EH (cell line): ENCODE measurements at regions not wholly inside any gene's neighbourhood (a gene's known extent, or its start where the extent isn't known, plus 50 kb on each side); places are given as distances from the start of the nearest gene placed in this dataset.
"Not testable (repeated sequence)": the region's sequence is repeated elsewhere in the genome, so short reads cannot be mapped to it uniquely, and the experiment has no call there.

Experiments
- DNase-seq: peaks from one replicate; pipeline ENCODE4 v3.0.0-alpha.2; 2015; ENCODE audit warnings: low read depth

DNA sequence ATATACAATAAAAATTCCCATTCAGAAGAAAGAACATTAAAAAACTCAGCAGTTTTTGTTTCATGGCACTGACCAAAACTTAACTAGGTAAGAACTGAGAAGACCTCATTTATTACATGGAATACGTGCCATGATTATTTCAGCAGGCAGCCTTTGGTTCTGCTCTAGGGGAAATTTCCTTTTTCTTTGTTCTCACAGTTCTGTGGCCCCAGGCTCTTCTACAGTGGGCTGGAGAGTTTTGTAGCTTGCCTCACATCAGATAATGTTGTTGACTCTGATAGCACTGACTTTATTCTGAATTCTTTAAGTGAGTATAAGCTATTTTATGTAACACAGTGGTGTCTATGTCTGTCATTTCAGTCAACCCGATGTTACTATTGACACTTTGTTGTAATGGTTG lies 844.3 kb downstream of the TBC1D32 start:
- DNase-seq: no peak

- DNase-seq: no peak
Observed at GRCh38 chr6:120484146-120484545, 850.1 kb downstream of the TBC1D32 start.

- no peak for DNase-seq
Observed at GRCh38 chr6:120478650-120479049, 855.6 kb downstream of the TBC1D32 start.

DNA sequence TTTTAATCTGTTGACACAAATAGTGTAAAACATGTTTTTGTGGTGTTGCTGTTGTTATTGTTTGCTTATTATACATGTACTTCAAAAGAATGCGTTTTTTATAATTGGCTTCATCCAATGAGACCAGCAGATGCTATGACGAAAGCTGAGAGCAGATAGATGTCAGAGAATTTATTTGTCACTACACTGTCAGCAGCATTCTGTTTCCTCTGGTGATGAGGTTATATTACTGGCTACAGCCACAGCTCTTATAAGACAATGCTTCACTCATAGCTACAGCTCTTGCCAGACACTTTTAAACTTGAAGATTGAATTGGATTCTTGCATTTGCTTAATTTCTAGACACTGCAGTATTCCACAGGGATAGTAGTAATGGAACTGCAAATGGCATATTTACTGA lies 860.5 kb downstream of the TBC1D32 start:
- no peak for DNase-seq

GRCh38 chr6:120468486-120468885 lies 865.8 kb downstream of the TBC1D32 start:
- DNase-seq: no peak

DNA sequence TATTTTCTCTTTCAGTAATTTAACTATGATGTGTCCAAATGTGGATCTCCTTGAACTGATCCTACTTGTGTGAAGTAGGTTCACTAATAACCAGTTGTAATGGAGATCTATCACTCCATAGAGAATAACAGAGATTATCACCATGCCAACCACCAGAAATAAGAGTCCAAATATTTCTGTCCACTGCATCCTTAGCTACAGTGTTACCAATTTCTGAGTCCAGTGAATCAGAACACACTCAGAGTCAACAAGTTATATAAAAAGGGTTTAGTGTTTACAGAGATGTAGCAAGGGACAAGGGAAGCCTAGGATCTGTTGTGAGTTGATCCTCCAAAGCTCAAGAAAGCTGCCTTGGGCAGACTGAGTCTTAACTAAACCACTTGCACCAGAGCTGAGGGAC lies 882.8 kb downstream of the TBC1D32 start:
- DNase-seq: no peak

- no peak for DNase-seq
Observed at GRCh38 chr6:120447605-120448004, 886.7 kb downstream of the TBC1D32 start.

DNA sequence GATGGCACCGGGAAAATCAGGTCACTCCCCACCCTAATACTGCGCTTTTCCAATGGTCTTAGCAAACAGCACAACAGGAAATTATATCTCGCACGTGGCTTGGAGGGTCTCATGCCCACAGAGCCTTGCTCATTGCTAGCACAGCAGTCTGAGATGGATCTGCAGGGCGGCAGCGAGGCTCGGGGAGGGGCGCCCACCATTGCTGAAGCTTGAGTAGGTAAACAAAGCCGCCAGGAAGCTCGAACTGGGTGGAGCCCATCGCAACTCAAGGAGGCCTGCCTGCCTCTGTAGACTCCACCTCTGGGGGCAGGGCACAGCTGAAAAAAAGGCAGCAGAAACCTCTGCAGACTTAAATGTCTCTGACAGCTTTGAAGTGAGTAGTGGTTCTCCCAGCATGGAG lies 901.4 kb downstream of the TBC1D32 start:
- not testable (repeated sequence) for DNase-seq

- DNase-seq: no peak
Observed at GRCh38 chr6:120431841-120432240, 902.4 kb downstream of the TBC1D32 start.

GRCh38 chr6:120411394-120411793 lies 922.9 kb downstream of the TBC1D32 start:
- no peak for DNase-seq

DNA sequence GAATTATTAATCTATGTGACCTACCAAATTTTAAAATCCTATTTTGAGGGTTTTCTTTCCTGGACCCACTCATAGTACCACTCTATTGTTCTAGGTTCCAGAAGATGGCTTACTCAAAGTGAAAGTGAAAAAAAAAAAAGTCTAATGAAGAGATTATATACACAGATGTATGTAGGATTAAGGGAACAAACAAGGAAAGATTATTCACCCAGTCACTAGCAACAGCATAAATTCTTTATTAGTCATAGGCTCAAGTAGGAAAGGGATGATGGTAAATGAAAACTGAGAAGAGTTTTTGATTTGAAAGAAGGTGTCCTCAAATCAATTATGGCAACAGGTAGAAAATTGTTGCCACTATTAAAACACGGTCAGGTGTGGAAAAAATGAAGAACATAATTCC lies 923.7 kb downstream of the TBC1D32 start:
- DNase-seq: no peak

DNA sequence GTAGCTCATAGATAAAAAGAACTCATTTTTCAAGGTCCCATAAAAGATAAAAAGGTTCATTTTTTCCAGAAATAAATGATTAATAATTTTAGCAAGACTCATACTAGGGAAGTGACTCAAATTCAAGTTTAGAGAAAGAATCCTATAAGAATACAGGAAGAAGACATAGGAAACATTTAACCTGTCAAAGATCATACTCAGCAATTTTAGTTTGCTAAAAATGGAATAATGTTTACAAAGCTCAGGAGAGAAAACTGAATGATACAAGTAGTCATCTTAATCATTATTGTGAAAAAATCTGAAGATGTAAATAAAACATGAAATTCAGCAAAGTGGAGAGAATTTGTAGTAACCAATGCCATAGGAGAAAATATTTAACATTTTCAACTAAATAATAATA lies 926.6 kb downstream of the TBC1D32 start:
- DNase-seq: no peak

GRCh38 chr6:120405947-120406346 lies 928.3 kb downstream of the TBC1D32 start:
- no peak for DNase-seq

DNA sequence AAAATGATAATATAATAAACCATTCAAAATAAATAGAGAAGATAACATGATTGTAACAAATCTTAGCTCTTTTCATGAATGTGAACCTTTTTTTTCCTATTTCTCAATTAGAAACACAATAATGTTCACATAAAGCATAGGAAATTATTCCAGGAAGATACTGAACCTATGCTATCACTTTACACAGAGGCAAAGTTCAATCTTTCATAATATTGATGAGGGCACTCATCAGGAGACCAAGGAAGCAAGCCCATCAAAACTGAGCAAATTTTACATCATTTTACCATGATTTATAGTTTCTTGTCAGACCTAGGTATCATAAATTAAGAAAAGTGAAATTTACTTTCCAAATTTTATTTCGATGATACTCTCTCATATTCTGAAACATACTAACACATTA lies 938.5 kb downstream of the TBC1D32 start:
- DNase-seq: no peak

DNA sequence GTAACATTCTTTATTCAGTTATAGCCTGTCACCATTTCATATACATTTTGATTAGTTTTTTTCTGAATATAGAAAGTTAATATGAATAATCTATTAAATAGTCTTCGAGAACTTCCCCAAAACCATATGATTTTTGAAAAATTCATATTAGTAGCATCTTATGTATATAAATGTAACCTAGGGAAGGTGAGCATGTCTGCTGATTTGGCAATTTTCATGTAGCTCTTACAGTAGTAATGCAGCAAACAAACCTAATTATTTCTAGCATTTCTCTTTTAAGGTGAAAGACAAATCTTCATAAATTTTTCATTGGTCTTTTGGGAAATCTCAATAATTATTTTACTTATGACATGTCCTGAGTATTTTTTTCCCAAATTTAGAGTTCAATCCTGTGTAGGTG lies 939.0 kb downstream of the TBC1D32 start:
- no peak for DNase-seq

DNA sequence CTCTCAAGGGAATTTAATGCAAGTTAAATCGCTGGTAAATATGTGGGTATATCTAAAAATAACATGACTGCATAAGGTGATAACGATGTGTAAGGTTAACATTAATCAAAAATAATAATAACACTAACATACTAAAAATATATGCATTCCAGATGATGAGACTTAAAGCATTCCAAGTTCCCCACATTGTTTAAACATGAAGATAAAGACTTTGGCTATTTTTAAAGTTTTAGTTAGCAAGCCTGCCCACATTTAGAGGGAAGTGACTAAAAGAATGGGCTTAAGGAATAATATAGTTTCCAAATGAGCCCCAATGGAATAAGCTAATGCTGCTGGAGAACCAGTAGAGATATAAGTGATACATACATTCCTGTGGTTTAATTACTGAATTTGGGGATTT lies 941.3 kb downstream of the TBC1D32 start:
- no peak for DNase-seq

DNA sequence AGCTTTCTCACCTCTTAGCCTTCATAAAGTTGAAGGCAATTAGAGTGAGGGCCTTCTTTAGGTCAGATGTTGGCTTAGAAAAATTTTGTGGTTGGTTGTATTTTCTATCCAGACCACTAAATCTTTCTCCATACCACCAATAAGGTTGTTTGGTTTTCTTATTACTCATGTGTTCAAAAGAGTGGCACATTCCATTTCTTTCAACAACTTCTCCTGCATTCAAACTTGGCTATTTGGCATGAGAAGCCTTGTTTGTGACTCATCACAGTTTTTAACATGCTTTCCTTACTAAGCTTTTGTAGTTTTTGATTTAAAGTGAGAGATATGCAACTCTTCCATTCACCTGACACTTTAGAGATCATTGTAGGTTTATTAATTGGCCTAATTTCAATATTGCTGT lies 949.6 kb downstream of the TBC1D32 start:
- DNase-seq: no peak

- DNase-seq: no peak
Observed at GRCh38 chr6:120383681-120384080, 950.6 kb downstream of the TBC1D32 start.

- no peak for DNase-seq
Observed at GRCh38 chr6:120378582-120379220, 955.6 kb downstream of the TBC1D32 start.

DNA sequence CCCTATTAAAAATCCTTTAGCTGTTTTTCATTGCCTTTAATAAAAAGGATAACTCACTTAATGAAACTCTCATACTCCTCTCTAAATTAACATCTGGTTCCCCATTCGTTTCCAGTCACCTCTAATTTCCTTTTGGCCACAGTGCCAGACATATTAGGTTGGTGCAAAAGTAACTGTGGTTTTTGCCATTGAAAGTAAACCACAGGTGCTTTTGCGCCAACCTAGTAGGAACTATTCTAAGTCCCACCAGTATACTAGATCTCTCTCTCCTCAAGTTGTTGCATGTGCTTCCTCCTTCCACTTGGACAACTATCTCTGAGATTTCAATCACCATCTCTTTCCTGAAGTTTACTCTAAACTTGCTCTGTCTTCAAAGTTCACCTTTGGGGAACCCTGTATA lies 961.1 kb downstream of the TBC1D32 start:
- DNase-seq: no peak

DNA sequence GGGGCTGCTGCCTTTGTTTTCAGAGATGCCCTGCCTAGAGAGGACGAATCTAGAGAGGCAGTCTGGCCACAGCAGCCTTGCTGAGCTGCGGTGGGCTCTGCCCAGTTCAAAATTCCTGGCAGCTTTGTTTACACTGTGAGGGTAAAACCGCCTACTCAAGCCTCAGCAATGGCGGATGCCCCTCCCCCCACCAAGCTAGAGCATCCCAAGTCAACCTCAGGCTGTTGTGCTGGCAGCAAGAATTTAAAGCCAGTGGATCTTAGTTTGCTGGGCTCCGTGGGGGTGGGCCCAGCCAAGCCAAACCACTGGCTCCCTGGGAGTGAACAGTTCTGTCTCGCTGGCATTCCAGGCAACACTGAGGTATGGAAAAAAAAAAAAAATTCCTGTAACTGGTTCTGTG lies 970.9 kb downstream of the TBC1D32 start:
- no peak for DNase-seq

DNA sequence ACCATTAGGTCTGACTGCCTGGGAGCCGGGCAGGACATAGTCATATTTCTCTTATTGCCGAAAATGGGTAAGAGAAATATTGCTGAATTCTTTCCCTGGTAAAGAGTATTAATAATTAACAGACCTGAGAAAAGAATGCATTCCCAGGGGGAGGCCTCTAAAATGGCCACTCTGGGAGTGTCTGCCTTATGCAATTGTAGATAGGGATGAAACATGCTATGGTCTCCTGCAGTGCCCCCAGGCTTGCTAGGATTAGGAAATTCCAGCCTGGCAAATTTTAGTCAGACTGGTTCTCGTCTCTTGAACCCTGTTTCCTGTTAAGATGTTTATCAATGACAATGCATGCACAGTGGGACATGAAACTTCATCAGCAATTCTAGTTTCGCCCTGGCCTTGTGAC lies 975.7 kb downstream of the TBC1D32 start:
- DNase-seq: not testable (repeated sequence)

DNA sequence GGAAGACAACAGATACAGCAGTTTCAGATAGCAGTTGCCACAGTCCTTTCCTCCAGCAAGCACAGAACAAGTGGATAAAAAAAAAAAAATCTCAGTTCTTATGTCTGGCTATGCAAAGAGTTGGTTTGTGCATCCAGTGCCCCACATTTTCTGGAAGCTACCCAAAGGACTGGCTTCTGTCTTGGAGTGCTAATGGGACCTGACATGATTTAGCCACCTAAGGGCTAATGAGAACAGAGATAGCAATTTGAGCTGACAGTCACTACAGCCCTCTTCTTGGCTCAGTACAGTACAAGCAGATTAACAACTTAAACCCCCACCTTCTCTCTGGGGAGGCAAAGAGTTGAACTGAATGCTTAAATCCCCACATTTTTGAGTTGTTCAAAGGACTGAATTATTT lies 976.8 kb downstream of the TBC1D32 start:
- no peak for DNase-seq

DNA sequence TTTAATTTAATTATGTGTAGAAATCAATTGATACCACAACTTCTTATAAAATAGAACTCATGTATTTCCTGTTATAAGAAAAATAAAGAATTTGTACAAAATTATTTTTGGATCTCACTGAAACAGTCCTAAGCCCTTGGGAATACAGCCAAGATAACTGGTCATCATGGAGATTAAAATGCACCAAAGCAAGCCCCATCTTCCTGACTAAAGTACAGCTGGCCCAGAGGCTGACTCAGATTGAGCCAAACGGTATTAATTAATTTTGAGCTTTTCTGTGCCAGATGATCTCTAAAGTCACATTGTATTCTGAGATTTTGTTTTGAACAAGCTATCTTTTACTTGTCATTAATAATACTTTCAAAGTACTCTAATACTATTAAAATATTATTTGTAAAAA lies 978.5 kb downstream of the TBC1D32 start:
- no peak for DNase-seq
